Putamen (tissue), 1 donor: ENCODE measurements at regions not wholly inside any gene's neighbourhood (a gene's known extent, or its start where the extent isn't known, plus 50 kb on each side); places are given as distances from the start of the nearest gene placed in this dataset.

Source experiments
- DNase-seq: peaks from one replicate; pipeline ENCODE4 v3.0.0-alpha.2; 2016; ENCODE audit warnings: low spot score

GRCh38 chr9:130755377-130756007 is 61.9 kb downstream of the EXOSC2 start:
- no peak for DNase-seq

GRCh38 chr9:130756037-130756436 is 62.5 kb downstream of the EXOSC2 start:
- DNase-seq: no peak

GRCh38 chr9:130756455-130757152 is 63.0 kb downstream of the EXOSC2 start:
- no peak for DNase-seq

- DNase-seq: no peak
Observed at GRCh38 chr9:130759738-130760137, 66.2 kb downstream of the EXOSC2 start.

GRCh38 chr9:130763331-130764171 is 70.0 kb downstream of the EXOSC2 start:
- no peak for DNase-seq

- no peak for DNase-seq
Observed at GRCh38 chr9:130765137-130766020, 69.7 kb upstream of the ABL1 start.

GRCh38 chr9:130766021-130766926 is 68.8 kb upstream of the ABL1 start:
- peak; percentile 38 for DNase-seq

GRCh38 chr9:130766927-130767307 is 68.1 kb upstream of the ABL1 start:
- DNase-seq: no peak

- DNase-seq: no peak
Observed at GRCh38 chr9:130768265-130768664, 66.8 kb upstream of the ABL1 start.

GRCh38 chr9:130768891-130769403 is 66.1 kb upstream of the ABL1 start:
- DNase-seq: no peak

GRCh38 chr9:130770093-130770492 is 65.0 kb upstream of the ABL1 start:
- no peak for DNase-seq

- peak; percentile 56 for DNase-seq
Observed at GRCh38 chr9:130770679-130771442, 64.2 kb upstream of the ABL1 start.

GRCh38 chr9:130772185-130772584 is 62.9 kb upstream of the ABL1 start:
- DNase-seq: no peak

GRCh38 chr9:130774183-130774582 is 60.9 kb upstream of the ABL1 start:
- no peak for DNase-seq

- DNase-seq: no peak
Observed at GRCh38 chr9:130775336-130775991, 59.6 kb upstream of the ABL1 start.

- no peak for DNase-seq
Observed at GRCh38 chr9:130779153-130779855, 55.8 kb upstream of the ABL1 start.

GRCh38 chr9:130780415-130780814 is 54.6 kb upstream of the ABL1 start:
- no peak for DNase-seq

- DNase-seq: no peak
Observed at GRCh38 chr9:130780865-130781504, 54.1 kb upstream of the ABL1 start.
